B cell (primary cell): ENCODE measurements at regions not wholly inside any gene's neighbourhood (a gene's known extent, or its start where the extent isn't known, plus 50 kb on each side); places are given as distances from the start of the nearest gene placed in this dataset.

Experiments used
- CTCF ChIP-seq: fragments of 200-600 bp; IDR thresholded peaks from one replicate; pipeline ENCODE4 v1.8.0; 2022; ENCODE audit warnings: antibody characterized with exemption, mild to moderate bottlenecking
- EZH2 ChIP-seq: IDR thresholded peaks from 2 replicates; pipeline ENCODE4 v1.6.1; 2012; ENCODE audit warnings: borderline replicate concordance, low read depth, mild to moderate bottlenecking, moderate library complexity, low read length; ENCODE audit not compliant: insufficient read depth, poor library complexity, severe bottlenecking

GRCh38 chr13:62209529-62209928, 793.9 kb upstream of the PCDH20 start:
- TF ChIP-seq CTCF (no peak), EZH2 (no peak)
